NCI-H1930 (cell line): ENCODE measurements at regions not wholly inside any gene's neighbourhood (a gene's known extent, or its start where the extent isn't known, plus 50 kb on each side); places are given as distances from the start of the nearest gene placed in this dataset.
A peak's percentile ranks its signal among the peaks of the same experiment; 100 is the strongest.

ENCODE experiments used
- DNase-seq, 2 experiments: peaks; one replicate each; lab custom pipeline; 2025; lab: John Stamatoyannopoulos, UW

DNA sequence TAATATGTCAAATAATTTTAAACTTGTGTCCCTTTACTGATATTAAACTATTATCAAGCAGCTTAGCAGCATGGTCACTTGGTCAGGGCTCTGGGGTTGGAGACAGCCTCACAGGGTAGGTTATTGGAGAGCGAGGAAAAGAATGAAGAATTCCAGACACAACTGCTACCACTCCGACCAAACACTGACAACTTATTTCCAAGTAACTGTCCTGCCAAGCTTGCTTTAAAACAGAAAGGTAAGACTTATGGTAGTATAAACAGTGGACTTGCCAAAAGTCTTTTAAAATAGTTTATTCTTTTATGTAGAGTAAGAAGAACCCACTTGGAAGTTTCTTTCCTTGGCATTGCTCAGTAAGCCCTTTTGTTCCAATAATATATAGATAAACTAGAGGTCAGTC is 364.1 kb downstream of the DEPDC1B start:
- no peak for DNase-seq

DNA sequence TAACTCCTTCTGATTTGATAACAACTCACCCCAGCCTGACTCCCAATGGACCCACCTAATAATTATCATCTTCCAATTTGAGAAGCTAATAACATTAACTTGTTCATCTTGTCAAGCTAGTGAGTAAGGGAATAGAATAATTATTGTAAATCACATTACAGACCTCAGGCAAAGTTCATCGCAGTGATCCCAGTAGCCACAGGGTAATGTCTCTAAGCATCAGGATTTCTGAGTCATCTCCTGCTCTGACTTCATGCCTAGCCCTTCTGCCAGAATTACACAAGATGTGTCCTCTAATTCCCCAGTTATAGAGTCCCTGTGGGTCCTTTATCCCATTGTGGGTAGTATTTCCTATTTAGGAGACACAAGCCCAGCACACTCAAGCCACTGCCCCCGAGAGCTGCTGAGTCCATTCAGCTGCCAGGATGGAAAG is 365.7 kb downstream of the DEPDC1B start:
- no peak for DNase-seq

DNA sequence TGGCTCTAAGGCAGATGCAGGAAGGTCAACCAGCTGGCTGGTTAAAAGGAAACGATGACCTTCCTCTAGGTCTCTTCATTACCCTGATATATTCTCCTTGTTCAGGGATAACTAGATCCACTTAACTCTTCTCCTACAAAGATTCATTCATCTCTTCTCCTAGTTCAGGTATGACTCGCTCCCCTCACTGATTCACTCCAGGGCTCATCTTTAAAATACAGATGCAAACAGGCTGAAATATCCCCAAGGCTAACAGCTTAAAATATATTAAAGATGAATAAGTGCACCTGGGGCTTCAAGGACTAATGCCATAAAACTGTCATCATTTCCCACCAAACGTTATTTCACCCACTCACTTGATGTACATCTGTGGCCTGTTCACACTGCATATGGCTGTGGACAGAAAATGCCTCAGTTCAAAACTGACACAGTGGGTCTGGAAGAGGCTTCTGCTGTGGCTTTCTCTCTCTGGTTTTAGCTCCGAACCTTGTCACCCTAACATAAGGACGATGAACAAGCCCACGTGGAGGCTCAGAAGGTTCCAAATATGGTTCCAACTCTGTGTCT is 366.9 kb downstream of the DEPDC1B start:
- no peak for DNase-seq

GRCh38 chr5:60332244-60333004 is 367.5 kb downstream of the DEPDC1B start:
- DNase-seq: no peak

- DNase-seq: no peak
Observed at GRCh38 chr5:60330236-60330635, 369.7 kb downstream of the DEPDC1B start.

DNA sequence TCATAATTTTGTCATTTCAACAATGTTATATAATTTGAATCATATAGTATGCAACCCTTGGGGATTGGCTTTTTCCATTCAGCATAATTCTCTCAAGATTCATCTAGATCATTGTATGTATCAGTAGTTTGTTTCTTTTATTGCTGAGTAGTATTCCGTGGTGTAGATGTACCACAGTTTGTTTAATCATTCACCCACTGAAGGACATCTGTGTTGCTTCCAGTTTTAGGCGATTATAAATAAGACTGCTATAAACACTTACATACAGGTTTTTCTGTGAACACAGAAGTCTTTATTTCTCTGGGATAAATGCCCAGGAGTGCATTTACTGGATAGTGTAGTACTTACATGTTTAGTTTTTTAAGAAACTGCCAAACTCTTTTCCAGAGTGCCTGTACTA is 374.1 kb downstream of the DEPDC1B start:
- no peak for DNase-seq

- no peak for DNase-seq
Observed at GRCh38 chr5:60323596-60323995, 376.4 kb downstream of the DEPDC1B start.

DNA sequence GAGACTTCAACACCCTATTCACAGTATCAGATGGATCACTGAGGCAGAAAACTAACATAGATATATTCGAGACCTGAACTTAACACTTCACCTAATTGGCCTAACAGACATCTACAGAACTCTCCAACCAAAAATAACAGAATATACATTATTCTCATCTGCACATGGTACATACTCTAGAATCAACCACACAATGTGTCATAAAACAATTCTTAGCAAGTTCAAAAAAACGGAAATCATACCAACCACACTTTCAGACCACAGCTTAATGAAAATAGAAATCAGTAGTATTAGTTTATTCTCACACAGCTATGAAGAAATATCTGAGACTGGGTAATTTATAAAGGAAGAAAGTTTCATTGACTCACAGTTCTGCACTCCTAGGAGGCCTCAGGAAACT is 387.9 kb downstream of the DEPDC1B start:
- DNase-seq: no peak

- DNase-seq: no peak
Observed at GRCh38 chr5:60299944-60300343, 400.0 kb downstream of the DEPDC1B start.

GRCh38 chr5:60297658-60298057 is 402.3 kb downstream of the DEPDC1B start:
- no peak for DNase-seq

- DNase-seq: no peak
Observed at GRCh38 chr5:60295423-60295822, 401.9 kb upstream of the PDE4D start.

DNA sequence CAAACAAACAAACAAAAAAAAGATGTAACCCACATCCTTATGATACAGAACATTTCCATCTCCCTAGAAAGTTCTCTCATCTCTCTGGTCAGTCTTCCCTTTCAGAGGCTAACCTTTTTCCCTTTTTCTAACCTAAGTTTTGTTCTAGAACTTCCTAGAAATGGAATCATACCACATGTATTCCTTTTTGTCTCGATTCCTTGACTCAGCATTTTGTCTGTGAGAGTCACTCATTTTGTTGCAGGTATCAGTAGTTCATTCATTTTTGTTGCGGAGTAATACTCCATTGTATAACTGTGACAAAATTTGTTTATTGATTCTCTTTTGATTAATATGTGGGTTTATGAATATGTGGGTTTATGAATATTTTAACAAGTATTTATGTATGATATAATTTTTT is 400.0 kb upstream of the PDE4D start:
- DNase-seq: no peak

DNA sequence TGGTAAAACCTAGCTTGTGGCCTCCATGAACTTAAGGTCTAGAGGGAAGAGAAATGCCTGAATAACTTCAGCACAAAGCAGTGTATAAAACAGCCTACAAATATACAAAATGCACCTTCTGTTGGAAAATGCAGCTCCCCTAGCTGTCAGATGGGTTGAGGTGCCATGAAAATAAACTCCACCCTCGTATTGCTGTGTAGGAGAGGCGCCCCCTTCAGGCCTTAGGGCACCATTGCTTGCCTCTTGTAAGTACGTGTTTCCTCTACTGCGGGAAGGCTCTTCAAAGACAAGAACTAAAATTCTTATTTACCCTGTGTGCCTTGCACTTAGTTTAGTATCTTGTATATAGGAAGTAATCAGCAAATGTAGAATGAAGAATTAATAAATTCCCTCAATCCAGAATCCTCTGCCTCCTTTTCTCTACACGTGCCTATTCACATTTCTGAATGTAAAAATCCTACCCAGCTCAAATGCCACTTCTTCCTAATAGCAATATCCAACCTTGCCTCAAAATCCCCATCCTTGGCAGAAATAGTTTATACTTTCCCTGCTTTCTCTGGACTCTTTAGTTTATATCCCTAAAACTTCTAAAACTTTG is 393.7 kb upstream of the PDE4D start:
- peak; percentile 18 to 26 for DNase-seq

GRCh38 chr5:60285910-60286309 is 392.4 kb upstream of the PDE4D start:
- no peak for DNase-seq

DNA sequence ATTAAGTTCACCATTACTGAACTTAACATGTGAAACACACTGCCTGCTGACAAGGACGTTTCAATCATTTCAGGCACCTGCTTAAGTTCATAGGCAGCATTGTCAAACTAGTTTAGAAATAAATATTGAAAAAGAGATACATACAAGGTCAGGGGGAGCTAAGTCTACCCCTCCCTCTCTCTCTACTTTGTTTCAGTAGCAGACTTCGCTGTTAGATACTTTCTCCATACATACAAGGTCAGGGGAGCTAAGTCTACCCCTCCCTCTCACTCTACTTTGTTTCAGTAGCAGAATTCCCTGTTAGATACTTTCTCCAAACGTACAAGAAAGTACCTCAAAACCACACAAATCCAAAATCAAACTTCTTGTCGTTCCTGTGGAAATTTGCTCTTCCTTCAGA is 387.4 kb upstream of the PDE4D start:
- DNase-seq: no peak

DNA sequence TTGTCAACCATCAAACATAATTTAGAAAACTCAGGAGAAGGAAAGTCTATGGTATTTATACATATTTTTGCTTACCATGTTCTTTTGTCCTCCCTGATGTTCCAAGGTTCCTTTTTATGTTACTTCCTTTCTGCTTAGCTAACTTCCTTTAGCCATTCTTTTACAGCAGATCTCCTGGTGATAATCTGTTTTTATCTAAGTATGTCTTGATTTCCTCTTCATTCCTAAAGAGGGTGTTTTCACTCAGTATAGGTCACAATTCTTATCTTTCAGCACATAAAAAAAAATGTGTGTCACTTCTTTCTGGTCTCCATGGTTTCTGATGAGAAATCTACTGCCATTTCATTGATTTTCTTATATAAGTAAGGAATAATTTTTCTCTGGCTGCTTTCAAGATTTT is 384.4 kb upstream of the PDE4D start:
- DNase-seq: no peak

- DNase-seq: no peak
Observed at GRCh38 chr5:60274747-60275146, 381.2 kb upstream of the PDE4D start.

DNA sequence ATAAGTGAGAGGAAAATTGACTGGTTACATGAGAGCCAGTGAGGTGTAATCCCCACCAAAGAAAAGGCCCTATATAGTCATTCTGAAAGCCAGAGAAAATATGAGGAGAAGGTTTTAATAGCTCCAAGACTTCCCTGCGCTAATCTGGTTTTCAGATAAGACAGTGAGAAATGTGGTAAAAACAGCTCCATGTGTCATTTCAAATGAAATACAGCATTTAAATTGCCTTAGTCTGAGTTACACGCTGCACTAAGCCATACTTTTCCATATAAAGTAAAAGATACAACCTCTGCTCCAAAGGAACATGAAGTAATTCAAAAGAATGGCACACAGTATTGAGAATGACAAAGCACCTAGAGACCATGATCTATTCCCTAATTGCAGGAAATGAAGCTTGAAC is 378.0 kb upstream of the PDE4D start:
- DNase-seq: no peak

GRCh38 chr5:60267907-60268306 is 374.4 kb upstream of the PDE4D start:
- no peak for DNase-seq

DNA sequence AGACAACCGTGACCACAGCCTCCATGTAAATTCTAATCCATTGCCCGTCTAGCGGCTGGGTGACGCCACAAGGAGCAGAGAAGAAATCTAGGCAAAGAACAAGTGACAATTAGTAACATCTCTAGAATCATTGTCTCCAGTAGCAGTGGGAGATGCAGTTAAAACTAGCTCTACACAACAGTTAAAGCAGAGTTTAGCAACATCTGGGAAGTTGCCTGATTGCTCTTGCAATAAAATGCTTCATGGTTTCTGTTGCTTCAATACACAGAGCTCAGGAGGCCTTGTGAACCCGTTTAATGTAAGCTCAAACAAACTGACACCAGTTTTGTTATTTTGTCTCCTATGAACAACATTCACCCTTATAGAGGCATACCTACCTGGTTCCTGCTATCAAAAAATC is 369.8 kb upstream of the PDE4D start:
- DNase-seq: no peak

GRCh38 chr5:60262576-60263295 is 369.2 kb upstream of the PDE4D start:
- DNase-seq: no peak

GRCh38 chr5:60261732-60262131 is 368.2 kb upstream of the PDE4D start:
- no peak for DNase-seq

DNA sequence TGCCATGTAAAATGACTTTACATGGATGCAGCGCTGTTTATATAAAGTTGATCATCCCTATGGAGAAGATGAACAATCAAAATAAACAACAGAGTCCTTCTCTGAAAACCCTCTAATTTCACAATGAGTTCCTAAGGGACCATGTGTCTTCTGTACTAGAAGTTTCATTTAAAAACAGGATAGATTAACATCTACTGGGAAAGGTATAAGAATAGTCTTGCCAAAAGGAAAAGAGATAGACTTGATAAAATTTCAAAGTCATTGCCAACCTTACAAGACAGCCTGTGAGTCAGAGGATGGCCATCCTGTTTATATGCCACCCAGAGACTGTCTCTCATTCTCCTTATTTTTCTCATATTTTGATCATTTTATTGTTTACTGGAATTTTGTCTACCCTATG is 367.1 kb upstream of the PDE4D start:
- DNase-seq: no peak
